Suprapubic skin (tissue), 3 donors: ENCODE measurements at regions not wholly inside any gene's neighbourhood (a gene's known extent, or its start where the extent isn't known, plus 50 kb on each side); places are given as distances from the start of the nearest gene placed in this dataset.

Experiments used
- POLR2A ChIP-seq, 2 donors: fragments of 450-650 bp; IDR thresholded peaks; one replicate each; pipeline ENCODE4 v1.6.1; 2017; ENCODE audit warnings: antibody characterized with exemption in 2 of 2, mild to moderate bottlenecking in 2 of 2, moderate library complexity in 2 of 2
- TF ChIP-seq, protein P1 (sequence below), 2 donors: fragments of 200-600 bp in 1 of 2; fragments of 450-650 bp in 1 of 2; sonication (generic) in 1 of 2; IDR thresholded peaks; one replicate each; pipeline ENCODE4 v1.5.1; 2016 to 2019; ENCODE audit warnings: antibody characterized with exemption in 2 of 2, mild to moderate bottlenecking in 1 of 2, moderate library complexity in 1 of 2

DNA sequence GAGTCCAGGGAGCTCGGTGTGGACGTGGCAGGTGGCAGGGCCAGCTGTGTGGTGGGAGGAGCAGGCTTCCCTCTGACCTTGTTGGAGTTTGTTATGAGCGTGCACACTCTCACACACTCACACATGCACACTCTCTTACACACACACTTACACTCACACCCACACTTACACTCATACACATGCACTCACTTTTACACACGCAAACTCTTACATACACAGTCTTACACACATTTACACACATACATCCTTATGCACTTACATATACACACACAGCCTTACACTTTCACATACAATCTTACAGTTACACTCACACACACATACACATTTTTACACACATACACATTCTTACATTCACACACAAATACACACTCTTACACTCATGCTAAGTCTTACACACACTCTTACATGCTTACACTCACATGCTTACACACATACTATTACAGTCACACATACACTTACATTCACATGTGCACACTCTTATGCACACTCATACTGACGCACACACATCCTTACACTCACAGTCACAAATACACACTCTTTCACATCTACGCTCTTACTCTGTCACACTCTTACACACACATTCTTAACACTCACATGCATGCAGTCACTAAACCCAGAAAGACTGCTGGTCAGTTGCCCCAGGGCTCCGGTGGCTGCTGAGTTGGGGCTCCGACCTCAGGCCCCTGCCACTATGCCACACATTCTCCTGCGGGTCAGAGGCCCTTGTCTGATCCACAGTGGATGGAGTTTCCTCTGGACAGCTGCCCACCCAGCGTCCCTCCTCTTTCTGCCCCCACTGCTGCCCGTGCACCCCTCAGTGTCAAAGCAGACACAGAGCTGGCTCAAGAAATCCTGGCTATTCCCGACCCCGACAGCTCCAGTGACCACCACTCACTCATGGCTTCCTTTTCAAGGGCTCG, 95.8 kb downstream of the ADRA2C start:
- TF ChIP-seq, protein P1, sequence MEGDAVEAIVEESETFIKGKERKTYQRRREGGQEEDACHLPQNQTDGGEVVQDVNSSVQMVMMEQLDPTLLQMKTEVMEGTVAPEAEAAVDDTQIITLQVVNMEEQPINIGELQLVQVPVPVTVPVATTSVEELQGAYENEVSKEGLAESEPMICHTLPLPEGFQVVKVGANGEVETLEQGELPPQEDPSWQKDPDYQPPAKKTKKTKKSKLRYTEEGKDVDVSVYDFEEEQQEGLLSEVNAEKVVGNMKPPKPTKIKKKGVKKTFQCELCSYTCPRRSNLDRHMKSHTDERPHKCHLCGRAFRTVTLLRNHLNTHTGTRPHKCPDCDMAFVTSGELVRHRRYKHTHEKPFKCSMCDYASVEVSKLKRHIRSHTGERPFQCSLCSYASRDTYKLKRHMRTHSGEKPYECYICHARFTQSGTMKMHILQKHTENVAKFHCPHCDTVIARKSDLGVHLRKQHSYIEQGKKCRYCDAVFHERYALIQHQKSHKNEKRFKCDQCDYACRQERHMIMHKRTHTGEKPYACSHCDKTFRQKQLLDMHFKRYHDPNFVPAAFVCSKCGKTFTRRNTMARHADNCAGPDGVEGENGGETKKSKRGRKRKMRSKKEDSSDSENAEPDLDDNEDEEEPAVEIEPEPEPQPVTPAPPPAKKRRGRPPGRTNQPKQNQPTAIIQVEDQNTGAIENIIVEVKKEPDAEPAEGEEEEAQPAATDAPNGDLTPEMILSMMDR (IDR thresholded peaks at IDR 0.05), result no peak
- no peak for TF ChIP-seq POLR2A (IDR thresholded peaks at IDR 0.05)
